ENCODE measurements at regions not wholly inside any gene's neighbourhood (a gene's known extent, or its start where the extent isn't known, plus 50 kb on each side); places are given as distances from the start of the nearest gene placed in this dataset.
A peak's percentile ranks its signal among the peaks of the same experiment; 100 is the strongest.

- CTCF ChIA-PET, result no interaction called here
- intact Hi-C loops (cut with micrococcal nuclease), result loop anchor here (5.0 kb wide), 1 partner anchor 90 kb away; no protein-coding TSS in a partner anchor
- POLR2A ChIA-PET (ENCODE audit: unreplicated experiment), result no interaction called here
- ATAC-seq, result no peak; the same call in 1 of the 2 replicates
- H3K4me3 ChIP-seq (ENCODE audit: low read length), result no peak overlapping the region
- H2AFZ ChIP-seq (ENCODE audit: low read length), result peak overlapping the region; percentile 27; the same call in 1 of the 2 replicates
- no peaks in the 10 kb centered on the region for H3K9me3 ChIP-seq (ENCODE audit: low read length)
- no peak overlapping the region for H3K9ac ChIP-seq (ENCODE audit: low read length)
- H3K4me2 ChIP-seq (ENCODE audit: low read length), result peak overlapping the region; percentile 28
- TF ChIP-seq EZH2phosphoT487 (IDR thresholded peaks at IDR 0.05; ENCODE audit: borderline replicate concordance, low read length) (no peak), CTCF (conservative IDR thresholded peaks at IDR 0.05; ENCODE audit: low read depth, low read length) (no peak), EZH2 (IDR thresholded peaks at IDR 0.05; ENCODE audit: low read length, unreplicated experiment) (no peak)
- H3K9me2 ChIP-seq (replicated peaks; ENCODE audit: low read length), result no peaks in the 10 kb centered on the region
- no peak for DNase-seq
- H3K79me2 ChIP-seq (ENCODE audit: low read length), result no peaks in the 10 kb centered on the region
- no TSS peak for BruUV-seq (replicated peaks)
- no peaks in the 10 kb centered on the region for H3K36me3 ChIP-seq (ENCODE audit: low read depth, low read length)
- no peaks in the 10 kb centered on the region for H4K20me1 ChIP-seq (ENCODE audit: low read length)
- H3K27me3 ChIP-seq (ENCODE audit: low read length), result no peaks in the 10 kb centered on the region
- H3F3A ChIP-seq (ENCODE audit: low read length, unreplicated experiment), result no peaks in the 10 kb centered on the region
- peaks cover 18% of the 10 kb centered on the region for H3K4me1 ChIP-seq (ENCODE audit: insufficient read depth, low read length)
- H3K27ac ChIP-seq (ENCODE audit: low read length), result peak overlapping the region; percentile 48
Measured at GRCh38 chr13:44802491-44802890, 186.8 kb downstream of the NUFIP1 start.

- Histone ChIP-seq H3K4me1 (ENCODE audit: insufficient read depth, low read length) (peaks cover 18% of the 10 kb centered on the region), H3K9ac (ENCODE audit: low read length) (no peak overlapping the region), H3K79me2 (ENCODE audit: low read length) (no peaks in the 10 kb centered on the region), H3K27me3 (ENCODE audit: low read length) (no peaks in the 10 kb centered on the region), H3F3A (ENCODE audit: low read length, unreplicated experiment) (no peaks in the 10 kb centered on the region), H3K4me3 (ENCODE audit: low read length) (no peak overlapping the region), H3K27ac (ENCODE audit: low read length) (peak overlapping the region; percentile 48), H3K9me3 (ENCODE audit: low read length) (no peaks in the 10 kb centered on the region), H4K20me1 (ENCODE audit: low read length) (no peaks in the 10 kb centered on the region), H2AFZ (ENCODE audit: low read length) (peak overlapping the region; percentile 27; the same call in 1 of the 2 replicates), H3K36me3 (ENCODE audit: low read depth, low read length) (no peaks in the 10 kb centered on the region), H3K9me2 (replicated peaks; ENCODE audit: low read length) (no peaks in the 10 kb centered on the region), H3K4me2 (ENCODE audit: low read length) (peak overlapping the region; percentile 28)
- ChIA-PET CTCF (no interaction called here), POLR2A (ENCODE audit: unreplicated experiment) (no interaction called here)
- intact Hi-C loops (cut with micrococcal nuclease), result loop anchor here (5.0 kb wide), 1 partner anchor 90 kb away; no protein-coding TSS in a partner anchor
- TF ChIP-seq EZH2phosphoT487 (IDR thresholded peaks at IDR 0.05; ENCODE audit: borderline replicate concordance, low read length), result no peak
- BruUV-seq (replicated peaks), result no TSS peak
- DNase-seq, result peak; percentile 76
- ATAC-seq, result peak; percentile 93
Measured at GRCh38 chr13:44801990-44802389, 187.3 kb downstream of the NUFIP1 start.

- H3K4me3 ChIP-seq (ENCODE audit: low read length), result no peak overlapping the region
- no peaks in the 10 kb centered on the region for H4K20me1 ChIP-seq (ENCODE audit: low read length)
- intact Hi-C loops (cut with micrococcal nuclease), result loop anchor here (5.0 kb wide), 1 partner anchor 88 kb away; no protein-coding TSS in a partner anchor
- no peak overlapping the region for H3K9ac ChIP-seq (ENCODE audit: low read length)
- POLR2A ChIA-PET (ENCODE audit: unreplicated experiment), result no interaction called here
- H3F3A ChIP-seq (ENCODE audit: low read length, unreplicated experiment), result no peaks in the 10 kb centered on the region
- no peak for TF ChIP-seq EZH2phosphoT487 (IDR thresholded peaks at IDR 0.05; ENCODE audit: borderline replicate concordance, low read length)
- no peak for TF ChIP-seq CTCF (conservative IDR thresholded peaks at IDR 0.05; ENCODE audit: low read depth, low read length)
- TF ChIP-seq EZH2 (IDR thresholded peaks at IDR 0.05; ENCODE audit: low read length, unreplicated experiment), result no peak
- CTCF ChIA-PET, result no interaction called here
- no peak overlapping the region for H3K27ac ChIP-seq (ENCODE audit: low read length)
- BruUV-seq (replicated peaks), result no TSS peak
- no peaks in the 10 kb centered on the region for H3K79me2 ChIP-seq (ENCODE audit: low read length)
- H3K4me1 ChIP-seq (ENCODE audit: insufficient read depth, low read length), result peaks cover 18% of the 10 kb centered on the region
- H3K9me3 ChIP-seq (ENCODE audit: low read length), result no peaks in the 10 kb centered on the region
- H3K27me3 ChIP-seq (ENCODE audit: low read length), result no peaks in the 10 kb centered on the region
- H2AFZ ChIP-seq (ENCODE audit: low read length), result no peak overlapping the region
- no peak overlapping the region for H3K4me2 ChIP-seq (ENCODE audit: low read length)
- H3K9me2 ChIP-seq (replicated peaks; ENCODE audit: low read length), result no peaks in the 10 kb centered on the region
- DNase-seq (no peak), ATAC-seq (no peak)
- no peaks in the 10 kb centered on the region for H3K36me3 ChIP-seq (ENCODE audit: low read depth, low read length)
Measured at GRCh38 chr13:44800626-44801025, 188.6 kb downstream of the NUFIP1 start.

All from PC-3 (cell line).